Activated CD8-positive, alpha-beta T cell treated with anti-CD3 and anti-CD28 coated beads, Interleukin-2, amount 10 ng/mL, durations not matched to agents 7 days and 5 days (primary cell): ENCODE measurements at regions not wholly inside any gene's neighbourhood (a gene's known extent, or its start where the extent isn't known, plus 50 kb on each side); places are given as distances from the start of the nearest gene placed in this dataset.

Experiments used
- ATAC-seq: fragments of 150-1000 bp; cut with Tn5 transposase; one replicate; pipeline ENCODE4 v1.10.0; 2021; ENCODE audit warnings: moderate library complexity
- CTCF ChIA-PET: fragments of 350-600 bp; sonication (Branson Sonifier 250); formaldehyde crosslinking; loops from one replicate; lab custom pipeline; 2021; ENCODE audit warnings: antibody characterized with exemption; lab: Charles Lee
- POLR2A ChIA-PET: fragments of 350-600 bp; sonication (Branson Sonifier 250); formaldehyde crosslinking; loops from one replicate; lab custom pipeline; 2021; ENCODE audit warnings: antibody characterized with exemption; lab: Charles Lee
- DNase-seq: peaks from one replicate; pipeline ENCODE4 v3.0.0-alpha.2; 2020
- H3K27ac Mint-ChIP-seq: one replicate; pipeline ENCODE4 v1.8.0; 2021; ENCODE audit warnings: mild to moderate bottlenecking, mixed read lengths
- H3K27me3 Mint-ChIP-seq: one replicate; pipeline ENCODE4 v1.8.0; 2021; ENCODE audit warnings: low read depth, mixed read lengths
- H3K36me3 Mint-ChIP-seq: one replicate; pipeline ENCODE4 v1.8.0; 2021; ENCODE audit warnings: low read depth, mixed read lengths
- H3K4me1 Mint-ChIP-seq: one replicate; pipeline ENCODE4 v1.8.0; 2021; ENCODE audit warnings: low read depth, mixed read lengths
- H3K4me3 Mint-ChIP-seq: one replicate; pipeline ENCODE4 v1.8.0; 2021; ENCODE audit warnings: mild to moderate bottlenecking, mixed read lengths
- H3K9me3 Mint-ChIP-seq: one replicate; pipeline ENCODE4 v1.8.0; 2022; ENCODE audit warnings: mixed read lengths; ENCODE audit not compliant: insufficient read depth

- Mint-ChIP-seq H3K36me3 (no peaks in the 10 kb centered on the region), H3K4me3 (no peak overlapping the region), H3K27me3 (peaks cover 3% of the 10 kb centered on the region), H3K9me3 (no peaks in the 10 kb centered on the region), H3K27ac (no peak overlapping the region), H3K4me1 (no peaks in the 10 kb centered on the region)
- ChIA-PET CTCF (no interaction called here), POLR2A (no interaction called here)
- no peak for DNase-seq
- no peak for ATAC-seq
Measured at GRCh38 chr1:61000327-61000726, 82.0 kb upstream of the NFIA start.

GRCh38 chr1:60998786-60999185 lies 83.6 kb upstream of the NFIA start:
- ATAC-seq (no peak), DNase-seq (no peak)
- Mint-ChIP-seq H3K27me3 (peaks cover 3% of the 10 kb centered on the region), H3K27ac (no peak overlapping the region), H3K4me1 (no peaks in the 10 kb centered on the region), H3K9me3 (no peaks in the 10 kb centered on the region), H3K36me3 (no peaks in the 10 kb centered on the region), H3K4me3 (no peak overlapping the region)
- CTCF ChIA-PET, result no interaction called here
- POLR2A ChIA-PET, result no interaction called here

GRCh38 chr1:60994828-60995492 lies 87.4 kb upstream of the NFIA start:
- no peak for DNase-seq
- Mint-ChIP-seq H3K36me3 (no peaks in the 10 kb centered on the region), H3K4me1 (no peaks in the 10 kb centered on the region), H3K4me3 (no peak overlapping the region), H3K27ac (no peak overlapping the region), H3K9me3 (no peaks in the 10 kb centered on the region), H3K27me3 (peaks cover 4% of the 10 kb centered on the region)
- CTCF ChIA-PET, result no interaction called here
- ATAC-seq, result no peak
- POLR2A ChIA-PET, result no interaction called here

GRCh38 chr1:60994369-60994768 lies 88.0 kb upstream of the NFIA start:
- ChIA-PET CTCF (interaction anchor here (1.1 to 2.2 kb wide), 3 partner anchors 9 to 162 kb away, joined by 3 to 9 read pairs (median 3); no protein-coding TSS in a partner anchor), POLR2A (no interaction called here)

GRCh38 chr1:60992165-60992564 lies 90.2 kb upstream of the NFIA start:
- CTCF ChIA-PET, result interaction anchor here (2.2 kb wide), 1 partner anchor 13 kb away, joined by 9 read pairs; no protein-coding TSS in a partner anchor
- POLR2A ChIA-PET, result no interaction called here
- Mint-ChIP-seq H3K4me3 (no peak overlapping the region), H3K4me1 (no peaks in the 10 kb centered on the region), H3K27ac (no peak overlapping the region), H3K9me3 (no peaks in the 10 kb centered on the region), H3K36me3 (no peaks in the 10 kb centered on the region), H3K27me3 (peaks cover 4% of the 10 kb centered on the region)
- DNase-seq, result no peak
- no peak for ATAC-seq

More at GRCh38 chr1:60994369-60994768, 88.0 kb upstream of the NFIA start:
- Mint-ChIP-seq H3K36me3 (no peaks in the 10 kb centered on the region), H3K27ac (no peak overlapping the region), H3K4me3 (no peak overlapping the region), H3K27me3 (peaks cover 4% of the 10 kb centered on the region), H3K9me3 (no peaks in the 10 kb centered on the region), H3K4me1 (no peaks in the 10 kb centered on the region)
- no peak for ATAC-seq
- DNase-seq, result no peak

- H3K4me3 Mint-ChIP-seq, result no peak overlapping the region
- no peaks in the 10 kb centered on the region for H3K36me3 Mint-ChIP-seq
- DNase-seq (no peak), ATAC-seq (no peak)
- POLR2A ChIA-PET, result interaction anchor here (0.8 kb wide), 1 partner anchor 136 kb away, joined by 3 read pairs; no protein-coding TSS in a partner anchor
- H3K9me3 Mint-ChIP-seq, result no peaks in the 10 kb centered on the region
- H3K27me3 Mint-ChIP-seq, result peaks cover 4% of the 10 kb centered on the region
- H3K27ac Mint-ChIP-seq, result no peak overlapping the region
- no peaks in the 10 kb centered on the region for H3K4me1 Mint-ChIP-seq
- CTCF ChIA-PET, result no interaction called here
Measured at GRCh38 chr1:60990714-60991090, 91.7 kb upstream of the NFIA start.

GRCh38 chr1:60989749-60990713 lies 92.3 kb upstream of the NFIA start:
- CTCF ChIA-PET, result interaction anchor here (0.8 to 1.0 kb wide), 2 partner anchors 11 to 598 kb away, joined by 3 read pairs; no protein-coding TSS in a partner anchor
- Mint-ChIP-seq H3K27me3 (peaks cover 4% of the 10 kb centered on the region), H3K27ac (no peak overlapping the region), H3K9me3 (no peaks in the 10 kb centered on the region), H3K36me3 (no peaks in the 10 kb centered on the region), H3K4me3 (no peak overlapping the region), H3K4me1 (no peaks in the 10 kb centered on the region)
- POLR2A ChIA-PET, result interaction anchor here (0.5 kb wide), 1 partner anchor 1397 kb away, joined by 3 read pairs; no protein-coding TSS in a partner anchor
- DNase-seq (no peak), ATAC-seq (no peak)

- ATAC-seq (no peak), DNase-seq (no peak)
- Mint-ChIP-seq H3K9me3 (no peaks in the 10 kb centered on the region), H3K4me3 (no peak overlapping the region), H3K36me3 (no peaks in the 10 kb centered on the region), H3K27ac (no peak overlapping the region), H3K4me1 (no peaks in the 10 kb centered on the region), H3K27me3 (peaks cover 4% of the 10 kb centered on the region)
- CTCF ChIA-PET, result interaction anchor here (0.8 to 1.0 kb wide), 2 partner anchors 10 to 600 kb away, joined by 3 read pairs; no protein-coding TSS in a partner anchor
- POLR2A ChIA-PET, result no interaction called here
Measured at GRCh38 chr1:60988891-60989290, 93.5 kb upstream of the NFIA start.

- H3K9me3 Mint-ChIP-seq, result no peaks in the 10 kb centered on the region
- no peaks in the 10 kb centered on the region for H3K27me3 Mint-ChIP-seq
- DNase-seq (no peak), ATAC-seq (no peak)
- H3K4me1 Mint-ChIP-seq, result no peaks in the 10 kb centered on the region
- no peaks in the 10 kb centered on the region for H3K36me3 Mint-ChIP-seq
- CTCF ChIA-PET, result no interaction called here
- H3K27ac Mint-ChIP-seq, result no peak overlapping the region
- H3K4me3 Mint-ChIP-seq, result no peak overlapping the region
- POLR2A ChIA-PET, result no interaction called here
Measured at GRCh38 chr1:60987904-60988303, 94.5 kb upstream of the NFIA start.

- ATAC-seq (no peak), DNase-seq (no peak)
- H3K36me3 Mint-ChIP-seq, result no peaks in the 10 kb centered on the region
- ChIA-PET POLR2A (no interaction called here), CTCF (interaction anchor here (1.0 kb wide), 1 partner anchor 9 kb away, joined by 3 read pairs; no protein-coding TSS in a partner anchor)
- H3K27me3 Mint-ChIP-seq, result peaks cover 2% of the 10 kb centered on the region
- H3K27ac Mint-ChIP-seq, result no peak overlapping the region
- no peaks in the 10 kb centered on the region for H3K9me3 Mint-ChIP-seq
- H3K4me1 Mint-ChIP-seq, result no peaks in the 10 kb centered on the region
- no peak overlapping the region for H3K4me3 Mint-ChIP-seq
Measured at GRCh38 chr1:60984062-60984799, 98.1 kb upstream of the NFIA start.

GRCh38 chr1:60983701-60984061 lies 98.7 kb upstream of the NFIA start:
- no peaks in the 10 kb centered on the region for H3K4me1 Mint-ChIP-seq
- ATAC-seq, result no peak
- ChIA-PET CTCF (interaction anchor here (0.8 kb wide), 1 partner anchor 67 kb away, joined by 3 read pairs; no protein-coding TSS in a partner anchor), POLR2A (no interaction called here)
- H3K4me3 Mint-ChIP-seq, result no peak overlapping the region
- H3K27me3 Mint-ChIP-seq, result peaks cover 2% of the 10 kb centered on the region
- H3K36me3 Mint-ChIP-seq, result no peaks in the 10 kb centered on the region
- H3K9me3 Mint-ChIP-seq, result no peaks in the 10 kb centered on the region
- no peak for DNase-seq
- H3K27ac Mint-ChIP-seq, result no peak overlapping the region
